ENCODE measurements at regions not wholly inside any gene's neighbourhood (a gene's known extent, or its start where the extent isn't known, plus 50 kb on each side); places are given as distances from the start of the nearest gene placed in this dataset.
"Not testable (repeated sequence)": the region's sequence is repeated elsewhere in the genome, so short reads cannot be mapped to it uniquely, and the experiment has no call there.

- DNase-seq (ENCODE audit: low read depth in 4 of 4, low spot score in 3 of 4), result no peak
Observed at GRCh38 chrX:143455046-143455445, 62.2 kb downstream of the SPANXN3 start.

- no peak for DNase-seq (ENCODE audit: low read depth in 4 of 4, low spot score in 3 of 4)
Observed at GRCh38 chrX:143437439-143437838, 79.8 kb downstream of the SPANXN3 start.

GRCh38 chrX:143435916-143436315, 81.4 kb downstream of the SPANXN3 start:
- DNase-seq (ENCODE audit: low read depth in 4 of 4, low spot score in 3 of 4), result no peak

GRCh38 chrX:143429811-143430210, 87.5 kb downstream of the SPANXN3 start:
- no peak for DNase-seq (ENCODE audit: low read depth in 4 of 4, low spot score in 3 of 4)

- no peak for DNase-seq (ENCODE audit: low read depth in 4 of 4, low spot score in 3 of 4)
Observed at GRCh38 chrX:143429131-143429530, 88.1 kb downstream of the SPANXN3 start.

- no peak for DNase-seq (ENCODE audit: low read depth in 4 of 4, low spot score in 3 of 4)
Observed at GRCh38 chrX:143401160-143401559, 116.1 kb downstream of the SPANXN3 start.

GRCh38 chrX:143378851-143379250, 138.4 kb downstream of the SPANXN3 start:
- DNase-seq (ENCODE audit: low read depth in 4 of 4, low spot score in 3 of 4), result no peak

GRCh38 chrX:143363419-143363818, 153.9 kb downstream of the SPANXN3 start:
- DNase-seq (ENCODE audit: low read depth in 4 of 4, low spot score in 3 of 4), result no peak

GRCh38 chrX:143340190-143340589, 177.1 kb downstream of the SPANXN3 start:
- DNase-seq (ENCODE audit: low read depth in 4 of 4, low spot score in 3 of 4), result no peak

GRCh38 chrX:143336261-143336660, 181.0 kb downstream of the SPANXN3 start:
- no peak for DNase-seq (ENCODE audit: low read depth in 4 of 4, low spot score in 3 of 4)

- DNase-seq (ENCODE audit: low read depth in 4 of 4, low spot score in 3 of 4), result no peak
Observed at GRCh38 chrX:143319526-143319925, 197.7 kb downstream of the SPANXN3 start.

- DNase-seq (ENCODE audit: low read depth in 4 of 4, low spot score in 3 of 4), result not testable (repeated sequence)
Observed at GRCh38 chrX:143318857-143319256, 198.4 kb downstream of the SPANXN3 start.

GRCh38 chrX:143306991-143307937, 210.0 kb downstream of the SPANXN3 start:
- DNase-seq (ENCODE audit: low read depth in 4 of 4, low spot score in 3 of 4), result no peak

GRCh38 chrX:143304518-143304917, 212.8 kb downstream of the SPANXN3 start:
- DNase-seq (ENCODE audit: low read depth in 4 of 4, low spot score in 3 of 4), result no peak

GRCh38 chrX:143304025-143304424, 213.2 kb downstream of the SPANXN3 start:
- no peak for DNase-seq (ENCODE audit: low read depth in 4 of 4, low spot score in 3 of 4)

- no peak for DNase-seq (ENCODE audit: low read depth in 4 of 4, low spot score in 3 of 4)
Observed at GRCh38 chrX:143298663-143299241, 218.5 kb downstream of the SPANXN3 start.

- DNase-seq (ENCODE audit: low read depth in 4 of 4, low spot score in 3 of 4), result no peak
Observed at GRCh38 chrX:143296521-143296920, 220.8 kb downstream of the SPANXN3 start.

GRCh38 chrX:143287236-143287635, 230.0 kb downstream of the SPANXN3 start:
- DNase-seq (ENCODE audit: low read depth in 4 of 4, low spot score in 3 of 4), result no peak

GRCh38 chrX:143270317-143270716, 244.6 kb downstream of the SPANXN4 start:
- DNase-seq (ENCODE audit: low read depth in 4 of 4, low spot score in 3 of 4), result no peak

- not testable (repeated sequence) for DNase-seq (ENCODE audit: low read depth in 4 of 4, low spot score in 3 of 4)
Observed at GRCh38 chrX:143244593-143244992, 218.9 kb downstream of the SPANXN4 start.

- DNase-seq (ENCODE audit: low read depth in 4 of 4, low spot score in 3 of 4), result no peak
Observed at GRCh38 chrX:143240658-143241057, 214.9 kb downstream of the SPANXN4 start.

- DNase-seq (ENCODE audit: low read depth in 4 of 4, low spot score in 3 of 4), result peak in 1 of 4 donors; percentile 3
Observed at GRCh38 chrX:143231492-143231891, 205.8 kb downstream of the SPANXN4 start.

Data from right renal pelvis (tissue), 4 donors.